ENCODE measurements at regions not wholly inside any gene's neighbourhood (a gene's known extent, or its start where the extent isn't known, plus 50 kb on each side); places are given as distances from the start of the nearest gene placed in this dataset.

GRCh38 chr15:87686841-87687522 is 569.6 kb downstream of the NTRK3 start:
- Histone ChIP-seq H3K27me3 (replicated peaks; ENCODE audit: insufficient read depth, low read depth, low read length, poor library complexity) (no peaks in the 10 kb centered on the region), H3K27ac (ENCODE audit: low read depth, low read length, poor library complexity, severe bottlenecking) (no peak overlapping the region), H3K9me3 (ENCODE audit: low read depth, low read length, poor library complexity, severe bottlenecking) (peaks cover 17% of the 10 kb centered on the region), H3K36me3 (ENCODE audit: insufficient read depth, low read length, poor library complexity, severe bottlenecking) (no peaks in the 10 kb centered on the region), H3K4me3 (ENCODE audit: low read depth, low read length, poor library complexity, severe bottlenecking) (no peak overlapping the region), H3K4me1 (ENCODE audit: insufficient read depth, low read length, poor library complexity, severe bottlenecking) (no peaks in the 10 kb centered on the region)
- intact Hi-C loops (cut with micrococcal nuclease; ENCODE audit: unreplicated experiment): no loop called here
- TF ChIP-seq, protein P1, sequence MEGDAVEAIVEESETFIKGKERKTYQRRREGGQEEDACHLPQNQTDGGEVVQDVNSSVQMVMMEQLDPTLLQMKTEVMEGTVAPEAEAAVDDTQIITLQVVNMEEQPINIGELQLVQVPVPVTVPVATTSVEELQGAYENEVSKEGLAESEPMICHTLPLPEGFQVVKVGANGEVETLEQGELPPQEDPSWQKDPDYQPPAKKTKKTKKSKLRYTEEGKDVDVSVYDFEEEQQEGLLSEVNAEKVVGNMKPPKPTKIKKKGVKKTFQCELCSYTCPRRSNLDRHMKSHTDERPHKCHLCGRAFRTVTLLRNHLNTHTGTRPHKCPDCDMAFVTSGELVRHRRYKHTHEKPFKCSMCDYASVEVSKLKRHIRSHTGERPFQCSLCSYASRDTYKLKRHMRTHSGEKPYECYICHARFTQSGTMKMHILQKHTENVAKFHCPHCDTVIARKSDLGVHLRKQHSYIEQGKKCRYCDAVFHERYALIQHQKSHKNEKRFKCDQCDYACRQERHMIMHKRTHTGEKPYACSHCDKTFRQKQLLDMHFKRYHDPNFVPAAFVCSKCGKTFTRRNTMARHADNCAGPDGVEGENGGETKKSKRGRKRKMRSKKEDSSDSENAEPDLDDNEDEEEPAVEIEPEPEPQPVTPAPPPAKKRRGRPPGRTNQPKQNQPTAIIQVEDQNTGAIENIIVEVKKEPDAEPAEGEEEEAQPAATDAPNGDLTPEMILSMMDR (conservative IDR thresholded peaks at IDR 0.05; ENCODE audit: low read depth, low read length): no peak
- no peak for TF ChIP-seq EZH2 (IDR thresholded peaks at IDR 0.05; ENCODE audit: borderline replicate concordance, low read depth, low read length, poor library complexity, severe bottlenecking)
- ChIA-PET POLR2A (ENCODE audit: low non-redundant PET) (no interaction called here), CTCF (no interaction called here)
- no TSS peak for BruUV-seq (replicated peaks)
- DNase-seq (ENCODE audit: low spot score): no peak

GRCh38 chr15:87686339-87686738 is 570.2 kb downstream of the NTRK3 start:
- intact Hi-C loops (cut with micrococcal nuclease; ENCODE audit: unreplicated experiment): no loop called here
- CTCF ChIA-PET: no interaction called here

GRCh38 chr15:87682527-87682926 is 574.0 kb downstream of the NTRK3 start:
- BruUV-seq (replicated peaks): no TSS peak
- DNase-seq (ENCODE audit: low spot score): no peak
- CTCF ChIA-PET: no interaction called here
- no peaks in the 10 kb centered on the region for H3K4me1 ChIP-seq (ENCODE audit: insufficient read depth, low read length, poor library complexity, severe bottlenecking)
- no peaks in the 10 kb centered on the region for H3K27me3 ChIP-seq (replicated peaks; ENCODE audit: insufficient read depth, low read depth, low read length, poor library complexity)
- no peak overlapping the region for H3K27ac ChIP-seq (ENCODE audit: low read depth, low read length, poor library complexity, severe bottlenecking)
- peaks cover 20% of the 10 kb centered on the region for H3K9me3 ChIP-seq (ENCODE audit: low read depth, low read length, poor library complexity, severe bottlenecking)
- POLR2A ChIA-PET (ENCODE audit: low non-redundant PET): no interaction called here
- no peaks in the 10 kb centered on the region for H3K36me3 ChIP-seq (ENCODE audit: insufficient read depth, low read length, poor library complexity, severe bottlenecking)
- intact Hi-C loops (cut with micrococcal nuclease; ENCODE audit: unreplicated experiment): no loop called here
- no peak overlapping the region for H3K4me3 ChIP-seq (ENCODE audit: low read depth, low read length, poor library complexity, severe bottlenecking)
- TF ChIP-seq EZH2 (IDR thresholded peaks at IDR 0.05; ENCODE audit: borderline replicate concordance, low read depth, low read length, poor library complexity, severe bottlenecking): no peak

More at GRCh38 chr15:87686339-87686738, 570.2 kb downstream of the NTRK3 start:
- BruUV-seq (replicated peaks): no TSS peak
- no peak for DNase-seq (ENCODE audit: low spot score)
- H3K27me3 ChIP-seq (replicated peaks; ENCODE audit: insufficient read depth, low read depth, low read length, poor library complexity): no peaks in the 10 kb centered on the region
- peaks cover 17% of the 10 kb centered on the region for H3K9me3 ChIP-seq (ENCODE audit: low read depth, low read length, poor library complexity, severe bottlenecking)
- H3K36me3 ChIP-seq (ENCODE audit: insufficient read depth, low read length, poor library complexity, severe bottlenecking): no peaks in the 10 kb centered on the region
- POLR2A ChIA-PET (ENCODE audit: low non-redundant PET): no interaction called here
- H3K4me1 ChIP-seq (ENCODE audit: insufficient read depth, low read length, poor library complexity, severe bottlenecking): no peaks in the 10 kb centered on the region
- no peak overlapping the region for H3K27ac ChIP-seq (ENCODE audit: low read depth, low read length, poor library complexity, severe bottlenecking)
- H3K4me3 ChIP-seq (ENCODE audit: low read depth, low read length, poor library complexity, severe bottlenecking): no peak overlapping the region
- TF ChIP-seq EZH2 (IDR thresholded peaks at IDR 0.05; ENCODE audit: borderline replicate concordance, low read depth, low read length, poor library complexity, severe bottlenecking): no peak
- TF ChIP-seq, protein P1 (conservative IDR thresholded peaks at IDR 0.05; ENCODE audit: low read depth, low read length): no peak

GRCh38 chr15:87681104-87681503 is 575.4 kb downstream of the NTRK3 start:
- no peak for DNase-seq (ENCODE audit: low spot score)
- Histone ChIP-seq H3K9me3 (ENCODE audit: low read depth, low read length, poor library complexity, severe bottlenecking) (peaks cover 24% of the 10 kb centered on the region), H3K4me3 (ENCODE audit: low read depth, low read length, poor library complexity, severe bottlenecking) (no peak overlapping the region), H3K27ac (ENCODE audit: low read depth, low read length, poor library complexity, severe bottlenecking) (no peak overlapping the region), H3K27me3 (replicated peaks; ENCODE audit: insufficient read depth, low read depth, low read length, poor library complexity) (no peaks in the 10 kb centered on the region), H3K36me3 (ENCODE audit: insufficient read depth, low read length, poor library complexity, severe bottlenecking) (no peaks in the 10 kb centered on the region), H3K4me1 (ENCODE audit: insufficient read depth, low read length, poor library complexity, severe bottlenecking) (no peaks in the 10 kb centered on the region)
- TF ChIP-seq, protein P1 (conservative IDR thresholded peaks at IDR 0.05; ENCODE audit: low read depth, low read length): no peak
- TF ChIP-seq EZH2 (IDR thresholded peaks at IDR 0.05; ENCODE audit: borderline replicate concordance, low read depth, low read length, poor library complexity, severe bottlenecking): no peak
- intact Hi-C loops (cut with micrococcal nuclease; ENCODE audit: unreplicated experiment): no loop called here
- POLR2A ChIA-PET (ENCODE audit: low non-redundant PET): no interaction called here
- CTCF ChIA-PET: no interaction called here
- no TSS peak for BruUV-seq (replicated peaks)

Measured in A673 (cell line).